ENCODE measurements at regions not wholly inside any gene's neighbourhood (a gene's known extent, or its start where the extent isn't known, plus 50 kb on each side); places are given as distances from the start of the nearest gene placed in this dataset.
"Not testable (repeated sequence)": the region's sequence is repeated elsewhere in the genome, so short reads cannot be mapped to it uniquely, and the experiment has no call there.

DNA sequence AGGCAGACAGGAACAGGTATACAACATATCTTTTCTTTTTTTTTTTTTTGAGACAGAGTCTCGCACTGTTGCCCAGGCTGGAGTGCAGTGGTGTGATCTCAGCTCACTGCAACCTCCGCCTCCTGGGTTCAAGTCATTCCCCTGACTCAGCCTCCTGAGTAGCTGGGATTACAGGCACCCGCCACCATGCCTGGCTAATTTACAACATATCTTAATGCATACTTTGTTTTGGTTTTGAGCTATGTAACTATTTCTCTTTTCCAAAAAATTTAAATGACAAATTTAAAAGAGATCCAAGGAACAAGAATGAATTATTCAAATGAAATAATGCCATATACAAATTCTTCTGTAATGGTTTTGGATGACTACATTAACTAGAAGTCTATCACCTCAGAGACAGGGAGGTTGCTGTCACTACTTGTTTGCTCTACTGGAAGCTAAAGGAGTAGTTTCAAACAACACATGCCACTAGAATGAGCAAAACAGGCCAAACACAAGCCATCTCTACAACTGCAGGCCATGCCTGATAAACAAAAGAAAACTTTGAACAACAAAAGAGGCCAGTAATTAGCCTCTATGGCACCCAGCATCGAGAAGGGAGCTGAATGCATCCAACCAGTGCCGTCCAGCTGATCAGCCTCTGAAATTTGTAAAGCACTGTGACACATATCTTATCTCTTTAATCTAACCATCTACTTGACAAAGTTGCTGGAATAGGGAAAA lies 133.6 kb upstream of the VOPP1 start:
- not testable (repeated sequence) for DNase-seq (ENCODE audit: extremely low read depth in 1 of 2, low read depth in 1 of 2)

DNA sequence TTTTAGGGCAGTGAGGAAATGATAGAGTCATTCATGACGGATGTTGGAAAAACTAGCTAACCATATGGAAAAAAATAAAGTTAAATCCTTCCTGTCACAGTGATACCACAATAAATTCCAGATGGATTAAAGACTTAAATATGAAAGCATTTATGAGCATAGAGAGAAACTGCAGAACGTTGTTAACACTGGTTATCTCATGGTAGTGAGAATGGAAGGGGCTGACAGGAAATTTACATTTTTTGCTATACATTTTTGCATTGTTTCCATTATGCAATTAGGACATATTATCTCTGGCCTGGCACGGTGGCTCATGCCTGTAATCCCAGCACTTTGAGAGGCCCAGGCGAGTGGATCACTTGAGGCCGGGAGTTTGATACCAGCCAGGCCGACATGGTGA lies 130.5 kb upstream of the VOPP1 start:
- not testable (repeated sequence) for DNase-seq (ENCODE audit: extremely low read depth in 1 of 2, low read depth in 1 of 2)

DNA sequence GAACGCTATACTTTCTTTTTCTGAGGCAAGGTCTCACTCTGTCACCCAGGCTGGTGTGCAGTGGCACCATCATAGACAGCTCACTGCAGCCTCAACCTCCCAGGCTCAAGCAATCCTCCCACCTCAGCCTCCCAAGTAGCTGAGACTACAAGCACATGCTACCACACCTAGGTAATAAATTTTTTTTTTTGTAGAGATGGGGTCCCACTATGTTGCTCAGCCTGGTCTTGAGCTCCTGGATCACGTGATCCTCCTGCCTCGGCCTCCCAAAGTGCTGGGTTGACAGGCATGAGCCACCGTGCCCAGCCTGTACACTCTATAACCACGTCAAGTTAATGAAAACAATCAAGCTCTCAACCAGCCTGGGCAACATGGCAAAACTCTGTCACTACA lies 127.1 kb upstream of the VOPP1 start:
- DNase-seq (ENCODE audit: extremely low read depth in 1 of 2, low read depth in 1 of 2) = not testable (repeated sequence)

DNA sequence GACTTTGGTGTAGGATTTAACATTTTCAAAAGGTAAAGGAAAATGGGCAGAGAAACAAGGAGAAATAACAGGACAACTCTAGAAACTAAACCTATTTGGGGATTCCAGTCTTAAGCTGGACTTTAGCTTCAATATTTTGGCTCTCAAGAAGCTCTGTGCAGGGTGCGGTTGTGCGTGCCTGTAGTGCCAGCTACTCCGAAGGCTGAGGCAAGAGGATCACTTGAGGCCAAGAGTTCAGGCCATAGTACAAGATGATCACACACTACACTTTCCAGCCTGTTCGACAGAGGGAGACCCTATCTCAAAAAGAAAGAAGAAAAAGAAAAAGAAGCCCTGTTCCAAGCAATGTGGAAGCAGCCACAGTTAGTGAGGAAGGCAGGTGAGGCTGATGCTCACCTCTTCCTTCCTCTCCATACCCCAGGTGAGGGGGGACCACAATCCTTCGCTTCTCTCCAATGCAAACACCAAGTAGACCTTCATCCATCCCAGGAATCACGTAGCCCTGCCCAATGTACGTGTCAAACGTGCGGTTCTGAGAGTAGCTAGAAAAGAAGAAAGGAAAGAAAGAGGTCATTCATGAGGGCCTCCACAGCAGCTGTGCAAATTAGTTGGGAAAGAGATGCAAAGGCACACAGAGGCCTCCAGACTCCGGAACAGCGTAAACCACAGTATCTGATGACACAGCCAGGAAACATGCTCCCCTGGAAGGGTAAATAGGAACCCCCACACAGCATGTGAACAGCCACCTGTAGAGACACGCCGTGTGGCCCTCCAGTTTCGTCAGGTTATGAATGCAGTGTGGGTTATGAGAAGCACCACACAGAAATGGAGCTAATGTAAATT lies 126.5 kb upstream of the VOPP1 start:
- DNase-seq (ENCODE audit: extremely low read depth in 1 of 2, low read depth in 1 of 2) = not testable (repeated sequence)

DNA sequence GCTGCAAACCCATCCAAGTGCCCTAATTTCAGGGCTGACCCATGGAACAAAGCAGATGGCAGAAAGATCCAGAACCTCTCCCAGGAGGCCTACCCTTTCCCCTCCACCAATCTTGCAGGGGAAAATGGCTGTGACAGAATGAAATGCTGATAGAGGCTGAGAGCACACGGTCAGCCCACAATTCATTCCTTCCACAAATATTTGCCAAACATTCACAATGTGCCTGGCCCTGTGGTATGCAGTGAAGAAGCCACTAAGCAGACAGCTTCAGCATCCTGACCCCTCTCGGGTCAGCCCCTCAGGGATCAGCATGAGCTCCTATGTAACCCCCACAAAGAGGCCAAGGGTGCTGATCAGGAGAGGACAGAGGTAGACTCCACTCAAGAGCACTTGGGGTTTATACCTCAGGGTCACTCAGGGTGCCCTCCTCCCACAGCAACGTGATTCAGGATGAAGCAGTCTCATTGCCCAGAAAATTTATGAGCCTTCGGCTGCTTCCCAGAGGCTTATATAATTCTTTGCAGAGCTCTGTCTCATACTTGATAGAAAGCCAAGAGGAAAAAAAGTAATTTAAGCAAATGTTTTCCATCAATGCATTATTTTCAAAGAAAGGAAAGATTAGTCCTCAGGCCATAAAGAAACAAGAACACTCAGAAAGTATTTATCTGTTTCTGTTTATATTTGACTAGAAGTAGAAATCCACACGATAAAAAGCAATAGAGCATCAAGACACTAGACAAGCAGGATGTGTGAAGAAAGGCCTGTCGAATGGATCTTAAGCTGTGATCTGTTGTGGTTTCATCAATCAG lies 123.8 kb upstream of the VOPP1 start:
- not testable (repeated sequence) for DNase-seq (ENCODE audit: extremely low read depth in 1 of 2, low read depth in 1 of 2)

GRCh38 chr7:55694484-55694883 lies 122.2 kb upstream of the VOPP1 start:
- not testable (repeated sequence) for DNase-seq (ENCODE audit: extremely low read depth in 1 of 2, low read depth in 1 of 2)

- DNase-seq (ENCODE audit: extremely low read depth in 1 of 2, low read depth in 1 of 2) = not testable (repeated sequence)
These were observed 116.7 kb upstream of the VOPP1 start for GRCh38 chr7:55688684-55689681.

GRCh38 chr7:55688261-55688660 lies 116.0 kb upstream of the VOPP1 start:
- not testable (repeated sequence) for DNase-seq (ENCODE audit: extremely low read depth in 1 of 2, low read depth in 1 of 2)

- DNase-seq (ENCODE audit: extremely low read depth in 1 of 2, low read depth in 1 of 2) = not testable (repeated sequence)
These were observed 115.0 kb upstream of the VOPP1 start for GRCh38 chr7:55687252-55687651.

GRCh38 chr7:55686771-55687170 lies 114.5 kb upstream of the VOPP1 start:
- DNase-seq (ENCODE audit: extremely low read depth in 1 of 2, low read depth in 1 of 2) = not testable (repeated sequence)

GRCh38 chr7:55683501-55683900 lies 111.2 kb upstream of the VOPP1 start:
- DNase-seq (ENCODE audit: extremely low read depth in 1 of 2, low read depth in 1 of 2) = not testable (repeated sequence)

DNA sequence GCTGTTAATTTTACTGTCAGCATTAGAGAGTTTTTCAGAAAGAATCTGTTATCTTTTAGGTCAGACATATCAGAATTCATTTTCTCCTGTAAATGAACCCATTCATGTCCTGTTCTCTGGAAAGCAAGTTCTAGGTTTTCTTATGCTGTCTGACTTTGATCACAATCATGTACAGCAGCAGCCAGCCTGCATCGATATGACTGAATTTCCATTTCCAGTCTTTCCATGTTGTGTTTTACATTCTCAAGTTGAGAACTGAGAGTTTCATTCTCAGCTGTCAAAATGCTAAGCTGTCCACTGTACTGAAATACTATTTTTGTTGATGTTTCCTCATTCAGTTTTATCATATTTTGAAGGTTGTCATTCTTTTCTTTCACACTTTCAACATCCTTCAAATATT lies 103.3 kb upstream of the VOPP1 start:
- not testable (repeated sequence) for DNase-seq (ENCODE audit: extremely low read depth in 1 of 2, low read depth in 1 of 2)

DNA sequence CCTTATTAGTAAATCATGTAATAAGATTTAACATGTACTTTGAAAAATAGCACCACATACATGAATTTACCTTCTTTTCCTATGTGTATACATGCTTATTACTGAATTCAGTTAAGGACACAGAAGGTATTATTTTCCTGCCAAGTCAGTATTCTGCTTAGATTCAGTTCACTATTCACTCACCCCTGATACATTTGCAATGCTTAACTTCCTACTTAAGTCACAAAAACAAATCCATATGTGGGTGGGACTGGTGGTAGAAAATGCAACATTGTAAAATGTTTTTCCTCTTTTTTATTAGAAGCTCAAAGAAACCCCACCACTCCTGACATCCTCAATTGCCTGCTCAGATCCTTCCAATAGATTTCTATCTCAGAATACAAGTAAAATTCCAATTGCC lies 101.2 kb upstream of the VOPP1 start:
- DNase-seq (ENCODE audit: extremely low read depth in 1 of 2, low read depth in 1 of 2) = not testable (repeated sequence)

- not testable (repeated sequence) for DNase-seq (ENCODE audit: extremely low read depth in 1 of 2, low read depth in 1 of 2)
These were observed 99.8 kb upstream of the VOPP1 start for GRCh38 chr7:55672084-55672483.

- DNase-seq (ENCODE audit: extremely low read depth in 1 of 2, low read depth in 1 of 2) = no peak
These were observed 85.4 kb upstream of the VOPP1 start for GRCh38 chr7:55657654-55658053.

- DNase-seq (ENCODE audit: extremely low read depth in 1 of 2, low read depth in 1 of 2) = no peak
These were observed 78.8 kb upstream of the VOPP1 start for GRCh38 chr7:55651057-55651456.

- no peak for DNase-seq (ENCODE audit: extremely low read depth in 1 of 2, low read depth in 1 of 2)
These were observed 76.9 kb upstream of the VOPP1 start for GRCh38 chr7:55649238-55649637.

GRCh38 chr7:55644567-55644966 lies 72.3 kb upstream of the VOPP1 start:
- no peak for DNase-seq (ENCODE audit: extremely low read depth in 1 of 2, low read depth in 1 of 2)

DNA sequence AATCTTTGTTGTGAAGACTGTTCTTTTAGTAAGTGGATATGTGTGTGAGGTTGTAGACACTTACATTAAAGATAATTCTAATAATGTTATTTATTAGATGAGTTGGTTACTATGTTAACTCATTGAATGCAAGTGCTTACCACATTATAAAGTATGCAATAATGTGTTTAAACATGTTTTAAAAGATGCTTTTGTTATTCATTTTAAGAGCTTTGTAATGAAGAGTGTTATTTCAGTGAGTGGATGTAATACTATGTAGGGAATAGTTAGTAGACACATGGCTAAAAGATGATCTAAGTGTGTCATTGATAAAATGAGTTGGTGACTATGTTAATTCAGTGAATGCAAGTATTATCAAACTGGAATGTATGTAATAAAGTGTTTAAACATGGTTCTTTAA lies 70.0 kb upstream of the VOPP1 start:
- no peak for DNase-seq (ENCODE audit: extremely low read depth in 1 of 2, low read depth in 1 of 2)

DNA sequence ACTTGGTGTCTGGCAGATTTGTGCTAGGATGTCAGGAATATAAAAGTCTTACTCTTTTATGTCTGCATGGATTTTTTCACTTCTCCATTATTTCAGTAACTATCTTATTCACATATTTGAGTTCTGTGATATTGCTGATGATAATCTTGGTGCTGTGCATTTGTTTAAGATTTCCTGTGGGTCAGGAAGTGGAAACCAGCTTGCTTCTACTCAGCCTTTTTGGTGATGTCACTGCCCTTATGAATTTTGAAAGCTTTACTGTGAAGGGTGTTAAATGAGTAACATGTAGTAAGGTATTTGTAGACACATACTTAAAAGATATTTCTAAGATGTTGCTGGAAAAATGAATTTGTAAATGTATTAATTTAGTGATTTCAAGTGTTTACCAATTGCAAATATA lies 69.5 kb upstream of the VOPP1 start:
- no peak for DNase-seq (ENCODE audit: extremely low read depth in 1 of 2, low read depth in 1 of 2)
